Upper lobe of right lung (tissue), 1 donor: ENCODE measurements at regions not wholly inside any gene's neighbourhood (a gene's known extent, or its start where the extent isn't known, plus 50 kb on each side); places are given as distances from the start of the nearest gene placed in this dataset.

Source experiments
- ATAC-seq: fragments of 200-7000 bp; cut with Tn5 transposase; one replicate; pipeline ENCODE4 v1.9.1; 2020; ENCODE audit warnings: mild to moderate bottlenecking, moderate library complexity
- DNase-seq: peaks from one replicate; pipeline ENCODE4 v3.0.0-alpha.2; 2020
- H3K27ac ChIP-seq: fragments of 200-600 bp; one replicate; pipeline ENCODE4 v1.8.0; 2022
- H3K27me3 ChIP-seq: fragments of 200-600 bp; one replicate; pipeline ENCODE4 v1.8.0; 2022; ENCODE audit warnings: mild to moderate bottlenecking
- H3K36me3 ChIP-seq: fragments of 200-600 bp; one replicate; pipeline ENCODE4 v1.8.0; 2022
- H3K4me1 ChIP-seq: fragments of 200-600 bp; one replicate; pipeline ENCODE4 v1.8.0; 2022
- H3K4me3 ChIP-seq: fragments of 200-600 bp; one replicate; pipeline ENCODE4 v1.8.0; 2022; ENCODE audit warnings: mild to moderate bottlenecking
- H3K9me3 ChIP-seq: fragments of 200-600 bp; one replicate; pipeline ENCODE4 v1.8.0; 2022
- CTCF ChIP-seq: fragments of 200-600 bp; IDR thresholded peaks from one replicate; pipeline ENCODE4 v1.8.0; 2022; ENCODE audit warnings: antibody characterized with exemption
- intact Hi-C: fragments of 100-400 bp; cut with DNase I; formaldehyde crosslinking; loops from one replicate; pipeline ENCODE4 v1.11.0; 2022
- donor health status: DM: no; HTN: yes; CAD: no; lungs with severe emphysema.

DNA sequence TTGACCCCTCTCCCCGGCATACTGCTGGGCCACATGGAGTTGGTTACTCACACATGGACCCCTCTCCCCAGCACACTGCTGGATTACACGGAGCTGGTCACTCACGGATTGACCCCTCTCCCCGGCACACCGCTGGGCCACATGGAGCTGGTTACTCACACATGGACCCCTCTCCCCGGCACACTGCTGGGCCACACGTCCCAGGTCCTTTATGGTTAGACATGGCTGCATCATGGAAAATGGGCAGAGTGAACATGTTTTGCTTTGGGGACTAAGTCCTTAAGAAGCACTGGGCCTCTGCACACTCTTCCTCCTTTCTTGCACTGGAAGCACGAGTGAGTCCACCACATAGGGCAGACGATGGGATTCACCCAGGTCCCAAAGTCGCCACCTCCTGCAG is 102.1 kb upstream of the SHH start:
- Histone ChIP-seq H3K4me1 (no peaks in the 10 kb centered on the region), H3K36me3 (no peaks in the 10 kb centered on the region), H3K9me3 (no peaks in the 10 kb centered on the region), H3K27ac (no peak overlapping the region), H3K27me3 (no peaks in the 10 kb centered on the region), H3K4me3 (no peak overlapping the region)
- intact Hi-C loops: no loop called here
- DNase-seq (no peak), ATAC-seq (no peak)
- TF ChIP-seq CTCF: no peak

GRCh38 chr7:155913719-155914118 is 101.5 kb upstream of the SHH start:
- DNase-seq (peak; percentile 52), ATAC-seq (no peak)
- Histone ChIP-seq H3K4me3 (no peak overlapping the region), H3K27ac (no peak overlapping the region), H3K27me3 (no peaks in the 10 kb centered on the region), H3K36me3 (no peaks in the 10 kb centered on the region), H3K9me3 (no peaks in the 10 kb centered on the region), H3K4me1 (no peaks in the 10 kb centered on the region)
- TF ChIP-seq CTCF: no peak
- intact Hi-C loops: no loop called here

GRCh38 chr7:155913291-155913690 is 101.0 kb upstream of the SHH start:
- H3K9me3 ChIP-seq: no peaks in the 10 kb centered on the region
- no peak for TF ChIP-seq CTCF
- DNase-seq: no peak
- H3K27ac ChIP-seq: no peak overlapping the region
- H3K4me3 ChIP-seq: no peak overlapping the region
- H3K27me3 ChIP-seq: no peaks in the 10 kb centered on the region
- peaks cover 1% of the 10 kb centered on the region for H3K4me1 ChIP-seq
- intact Hi-C loops: no loop called here
- no peaks in the 10 kb centered on the region for H3K36me3 ChIP-seq
- ATAC-seq: no peak

DNA sequence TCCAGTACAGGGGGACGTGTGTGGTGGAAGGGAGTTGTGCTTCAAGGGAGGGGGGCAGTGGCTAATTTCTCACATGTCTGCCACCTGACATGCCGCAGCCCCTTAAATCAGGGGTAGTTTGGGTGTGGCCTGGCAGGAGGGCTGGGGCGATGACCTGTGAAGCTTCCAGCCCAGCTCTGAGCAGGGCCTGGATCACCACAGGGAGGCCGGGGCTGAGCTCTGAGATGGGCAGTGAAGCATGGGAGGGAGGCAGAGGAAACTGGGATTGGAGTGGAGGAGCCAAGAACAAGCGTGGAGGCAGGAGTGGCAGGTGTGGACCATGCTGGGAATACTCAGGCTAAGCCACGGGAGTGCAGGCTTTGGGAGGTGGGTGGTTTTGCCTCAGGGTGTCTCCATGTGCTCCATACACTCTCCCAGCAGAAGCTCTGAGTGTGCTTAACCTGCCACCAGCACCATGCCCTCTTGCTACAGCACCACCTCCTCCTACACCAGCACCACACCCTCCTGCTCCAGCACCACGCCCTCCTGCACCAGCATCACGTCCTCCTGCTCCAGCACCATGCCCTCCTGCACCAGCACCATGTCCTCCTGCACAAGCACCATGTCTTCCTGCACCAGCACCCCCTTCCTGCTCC is 99.3 kb upstream of the SHH start:
- DNase-seq: peak; percentile 42
- intact Hi-C loops: no loop called here
- TF ChIP-seq CTCF: no peak
- Histone ChIP-seq H3K27ac (no peak overlapping the region), H3K27me3 (no peaks in the 10 kb centered on the region), H3K4me1 (peaks cover 4% of the 10 kb centered on the region), H3K36me3 (no peaks in the 10 kb centered on the region), H3K4me3 (no peak overlapping the region), H3K9me3 (no peaks in the 10 kb centered on the region)
- no peak for ATAC-seq

GRCh38 chr7:155908385-155908784 is 96.1 kb upstream of the SHH start:
- no peak overlapping the region for H3K27ac ChIP-seq
- TF ChIP-seq CTCF: no peak
- H3K4me1 ChIP-seq: peaks cover 4% of the 10 kb centered on the region
- no peaks in the 10 kb centered on the region for H3K27me3 ChIP-seq
- H3K9me3 ChIP-seq: no peaks in the 10 kb centered on the region
- no peak overlapping the region for H3K4me3 ChIP-seq
- no peaks in the 10 kb centered on the region for H3K36me3 ChIP-seq
- no peak for ATAC-seq
- intact Hi-C loops: no loop called here
- no peak for DNase-seq
